Transverse colon (tissue), 4 donors: ENCODE measurements at regions not wholly inside any gene's neighbourhood (a gene's known extent, or its start where the extent isn't known, plus 50 kb on each side); places are given as distances from the start of the nearest gene placed in this dataset.

ENCODE experiments used
- CTCF ChIP-seq, 5 experiments: fragments of 200-600 bp in 3 of 5; fragments of 450-650 bp in 2 of 5; sonication (generic) in 3 of 5; IDR thresholded peaks; 1 replicate in 2 of 5; 2 replicates in 3 of 5; pipeline ENCODE4 v1.5.1; 2016 to 2017; ENCODE audit warnings: antibody characterized with exemption in 5 of 5, inconsistent platforms in 3 of 5, mild to moderate bottlenecking in 2 of 5, moderate library complexity in 1 of 5
- POLR2AphosphoS5 ChIP-seq, 3 donors: sonication (generic); formaldehyde crosslinking; IDR thresholded peaks; one replicate each; pipeline ENCODE4 v1.6.1; 2016; ENCODE audit warnings: antibody characterized with exemption in 3 of 3

GRCh38 chr12:25337916-25338315 lies 87.2 kb upstream of the KRAS start:
- TF ChIP-seq CTCF (IDR thresholded peaks at IDR 0.05) (no peak), POLR2AphosphoS5 (IDR thresholded peaks at IDR 0.05) (no peak)
